Thyroid gland (tissue), 4 donors: ENCODE measurements at regions not wholly inside any gene's neighbourhood (a gene's known extent, or its start where the extent isn't known, plus 50 kb on each side); places are given as distances from the start of the nearest gene placed in this dataset.

ENCODE experiments used
- CTCF ChIP-seq, 6 experiments: fragments of 200-600 bp in 3 of 6; fragments of 450-650 bp in 3 of 6; sonication (generic) in 3 of 6; IDR thresholded peaks; one replicate each; pipeline ENCODE4 v1.5.1; 2016 to 2019; ENCODE audit warnings: antibody characterized with exemption in 6 of 6, mild to moderate bottlenecking in 2 of 6, inconsistent platforms in 1 of 6, moderate library complexity in 1 of 6
- POLR2A ChIP-seq, 2 donors: fragments of 450-650 bp; IDR thresholded peaks; one replicate each; pipeline ENCODE4 v1.6.1; 2017; ENCODE audit warnings: antibody characterized with exemption in 2 of 2, mild to moderate bottlenecking in 2 of 2, moderate library complexity in 1 of 2

DNA sequence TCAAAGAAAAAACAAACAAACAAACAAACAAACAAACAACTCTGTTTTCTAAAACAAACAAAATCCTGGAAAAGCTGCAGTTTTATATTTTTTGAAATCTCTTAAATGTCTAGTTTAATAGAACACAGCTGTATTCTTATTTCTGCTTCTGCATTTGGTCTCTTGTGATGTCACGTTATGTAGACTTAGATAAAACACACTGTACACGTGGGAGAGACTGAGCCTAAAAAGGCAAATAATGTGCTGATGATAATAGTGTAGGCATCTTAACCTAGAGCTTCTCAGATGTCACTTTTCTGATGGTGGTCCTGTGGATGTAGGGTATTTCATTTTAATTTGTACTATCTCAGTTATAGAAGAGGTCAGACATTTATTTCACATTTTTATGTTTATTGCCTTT lies 261.7 kb downstream of the UTRN start:
- TF ChIP-seq CTCF (IDR thresholded peaks at IDR 0.05) (no peak), POLR2A (IDR thresholded peaks at IDR 0.05) (no peak)
